CD14-positive monocyte (primary cell): ENCODE measurements at regions not wholly inside any gene's neighbourhood (a gene's known extent, or its start where the extent isn't known, plus 50 kb on each side); places are given as distances from the start of the nearest gene placed in this dataset.

ENCODE experiments used
- DNase-seq, 3 donors: peaks; one replicate each; pipeline ENCODE4 v3.0.0-alpha.2; 2011 to 2022
- H2AFZ ChIP-seq: 2 replicates; pipeline ENCODE4 v1.6.0; 2012; ENCODE audit warnings: mild to moderate bottlenecking, low read depth, low read length, inconsistent platforms; ENCODE audit not compliant: insufficient read depth, poor library complexity, severe bottlenecking
- H3K27ac ChIP-seq, 2 donors: 1 replicate in 1 of 2; 2 replicates in 1 of 2; pipeline ENCODE4 v1.5.1; 2012 to 2013; ENCODE audit warnings: low read length in 2 of 2, control low read depth in 1 of 2, inconsistent platforms in 1 of 2, low read depth in 1 of 2, mild to moderate bottlenecking in 1 of 2
- H3K27me3 ChIP-seq, 2 donors: one replicate each; pipeline versions ENCODE4 v1.6.0 to v1.6.1; 2011 to 2013; ENCODE audit warnings: low read length in 2 of 2; ENCODE audit not compliant: control insufficient read depth in 2 of 2, insufficient read depth in 2 of 2
- H3K36me3 ChIP-seq, 2 donors: replicated peaks in 1 of 2; 1 replicate in 1 of 2; 2 replicates in 1 of 2; pipeline versions ENCODE4 v1.5.1 to v1.6.1; 2012 to 2013; ENCODE audit warnings: low read length in 2 of 2, control low read depth in 1 of 2, inconsistent platforms in 1 of 2, mild to moderate bottlenecking in 1 of 2; ENCODE audit not compliant: insufficient read depth in 2 of 2, control insufficient read depth in 1 of 2
- H3K4me1 ChIP-seq, 2 donors: 1 replicate in 1 of 2; 2 replicates in 1 of 2; pipeline versions ENCODE4 v1.5.1 to v1.6.1; 2012 to 2013; ENCODE audit warnings: low read length in 2 of 2, control low read depth in 1 of 2, inconsistent platforms in 1 of 2, mild to moderate bottlenecking in 1 of 2, moderate library complexity in 1 of 2; ENCODE audit not compliant: insufficient read depth in 2 of 2, control insufficient read depth in 1 of 2
- H3K4me2 ChIP-seq: replicated peaks from 2 replicates; pipeline ENCODE3; 2012; ENCODE audit warnings: low read length, moderate library complexity, mild to moderate bottlenecking; ENCODE audit not compliant: poor library complexity, severe bottlenecking; ENCODE audit errors: extremely low read depth
- H3K4me3 ChIP-seq, 3 experiments: fragments of 200-600 bp in 1 of 3; sonication (generic) in 1 of 3; replicated peaks in 1 of 3; 1 replicate in 2 of 3; 2 replicates in 1 of 3; pipeline ENCODE4 v1.5.1; 2011 to 2013; ENCODE audit warnings: low read length in 3 of 3, mild to moderate bottlenecking in 3 of 3, control low read depth in 2 of 3, low read depth in 2 of 3, inconsistent platforms in 1 of 3, moderate library complexity in 1 of 3
- H3K79me2 ChIP-seq: 2 replicates; pipeline ENCODE4 v1.6.0; 2012; ENCODE audit warnings: mild to moderate bottlenecking, control low read depth, inconsistent platforms, low read length, moderate library complexity; ENCODE audit not compliant: insufficient read depth
- H3K9ac ChIP-seq: 2 replicates; pipeline ENCODE4 v1.6.0; 2017; ENCODE audit warnings: low read length, mild to moderate bottlenecking; ENCODE audit not compliant: insufficient read depth, poor library complexity, severe bottlenecking
- H3K9me3 ChIP-seq, 2 donors: replicated peaks in 1 of 2; 1 replicate in 1 of 2; 2 replicates in 1 of 2; pipeline versions ENCODE4 v1.5.1 to v1.6.1; 2012 to 2013; ENCODE audit warnings: low read length in 2 of 2, control low read depth in 1 of 2; ENCODE audit not compliant: control insufficient read depth in 1 of 2, insufficient read depth in 1 of 2
- H4K20me1 ChIP-seq: 2 replicates; pipeline ENCODE4 v1.6.0; 2012; ENCODE audit warnings: mild to moderate bottlenecking, low read length, control low read depth, moderate library complexity; ENCODE audit not compliant: insufficient read depth
- H3K27ac Mint-ChIP-seq, 7 donors: one replicate each; pipeline ENCODE4 v1.8.0; 2020; ENCODE audit warnings: mild to moderate bottlenecking in 7 of 7, mixed read lengths in 7 of 7, moderate library complexity in 6 of 7, inconsistent platforms in 2 of 7
- H3K27me3 Mint-ChIP-seq, 3 donors: one replicate each; pipeline ENCODE4 v1.8.0; 2021 to 2022; ENCODE audit warnings: low read depth in 3 of 3, mild to moderate bottlenecking in 3 of 3, mixed read lengths in 3 of 3, moderate library complexity in 3 of 3, inconsistent platforms in 1 of 3
- H3K36me3 Mint-ChIP-seq, 2 donors: one replicate each; pipeline ENCODE4 v1.8.0; 2020; ENCODE audit warnings: mixed read lengths in 2 of 2, inconsistent platforms in 1 of 2, mild to moderate bottlenecking in 1 of 2
- H3K4me1 Mint-ChIP-seq: one replicate; pipeline ENCODE4 v1.8.0; 2020; ENCODE audit warnings: mild to moderate bottlenecking, mixed read lengths
- H3K4me3 Mint-ChIP-seq, 2 donors: one replicate each; pipeline ENCODE4 v1.8.0; 2020; ENCODE audit warnings: mild to moderate bottlenecking in 2 of 2, mixed read lengths in 2 of 2, moderate library complexity in 1 of 2
- H3K9me3 Mint-ChIP-seq, 7 donors: one replicate each; pipeline ENCODE4 v1.8.0; 2020 to 2022; ENCODE audit warnings: mixed read lengths in 7 of 7, mild to moderate bottlenecking in 6 of 7, moderate library complexity in 6 of 7, inconsistent platforms in 2 of 7
- CTCF ChIP-seq: fragments of 200-600 bp; IDR thresholded peaks from one replicate; pipeline ENCODE4 v1.8.0; 2022; ENCODE audit warnings: antibody characterized with exemption, mild to moderate bottlenecking
- WGBS: methylation state at CpG from one replicate; pipeline ENCODE4 v1.1.5; 2013; ENCODE audit warnings: missing lambda C conversion rate; ENCODE audit not compliant: insufficient coverage; 5-methylcytosine and 5-hydroxymethylcytosine counted together
- intact Hi-C, 2 donors: fragments of 100-400 bp; cut with micrococcal nuclease; formaldehyde crosslinking; loops; one replicate each; pipeline versions ENCODE4 v1.15.0 to v1.15.1; 2023

- no peak for TF ChIP-seq CTCF
- H3K36me3 Mint-ChIP-seq = no peaks in the 10 kb centered on the region
- Histone ChIP-seq H3K79me2 (no peaks in the 10 kb centered on the region), H3K4me2 (no peak overlapping the region), H3K27ac (no peak overlapping the region), H3K36me3 (no peaks in the 10 kb centered on the region), H3K9me3 (peaks cover 0 to 2% of the 10 kb centered on the region in 2 donors), H3K27me3 (no peaks in the 10 kb centered on the region), H3K4me1 (no peaks in the 10 kb centered on the region), H2AFZ (no peak overlapping the region), H4K20me1 (no peaks in the 10 kb centered on the region), H3K4me3 (no peak overlapping the region), H3K9ac (no peak overlapping the region)
- H3K27ac Mint-ChIP-seq = no peak overlapping the region
- H3K4me1 Mint-ChIP-seq = no peaks in the 10 kb centered on the region
- H3K9me3 Mint-ChIP-seq = peaks cover 2 to 13% (median 9%) of the 10 kb centered on the region in 7 donors
- DNase-seq = no peak
- intact Hi-C loops = no loop called here
- no CpG with 5 or more reads among the region's 1 CpG for WGBS
- no peak overlapping the region for H3K4me3 Mint-ChIP-seq
- peaks cover 0 to under 1% (median 0%) of the 10 kb centered on the region in 3 donors for H3K27me3 Mint-ChIP-seq
Observed at GRCh38 chr5:58054018-58054417, 405.9 kb downstream of the PLK2 start.

- H3K4me3 Mint-ChIP-seq = no peak overlapping the region
- Histone ChIP-seq H4K20me1 (no peaks in the 10 kb centered on the region), H3K79me2 (no peaks in the 10 kb centered on the region), H3K27me3 (no peaks in the 10 kb centered on the region), H2AFZ (no peak overlapping the region), H3K9ac (no peak overlapping the region), H3K4me3 (no peak overlapping the region), H3K4me2 (no peak overlapping the region), H3K36me3 (no peaks in the 10 kb centered on the region), H3K4me1 (no peaks in the 10 kb centered on the region), H3K9me3 (no peaks in the 10 kb centered on the region), H3K27ac (no peak overlapping the region)
- WGBS = no CpG with 5 or more reads among the region's 3 CpGs
- DNase-seq = no peak
- no peaks in the 10 kb centered on the region for H3K36me3 Mint-ChIP-seq
- no peak for TF ChIP-seq CTCF
- H3K27ac Mint-ChIP-seq = no peak overlapping the region
- peaks cover 0 to 13% (median 8%) of the 10 kb centered on the region in 7 donors for H3K9me3 Mint-ChIP-seq
- intact Hi-C loops = no loop called here
- no peaks in the 10 kb centered on the region for H3K27me3 Mint-ChIP-seq
- no peaks in the 10 kb centered on the region for H3K4me1 Mint-ChIP-seq
Observed at GRCh38 chr5:58048954-58049353, 410.9 kb downstream of the PLK2 start.
